Gastrocnemius medialis (tissue), 4 donors: ENCODE measurements at regions not wholly inside any gene's neighbourhood (a gene's known extent, or its start where the extent isn't known, plus 50 kb on each side); places are given as distances from the start of the nearest gene placed in this dataset.

Source experiments
- ATAC-seq, 2 donors: fragments of 150-250 bp; one replicate each; pipeline ENCODE4 v1.9.1; 2016
- DNase-seq, 2 donors: peaks; one replicate each; pipeline ENCODE4 v3.0.0-alpha.2; 2019
- H3K27ac ChIP-seq, 4 donors: fragments of 200-600 bp; sonication (generic); 1 replicate in 1 of 4; 2 replicates in 3 of 4; pipeline ENCODE4 v1.5.1; 2016 to 2018; ENCODE audit warnings: mild to moderate bottlenecking in 2 of 4, moderate library complexity in 1 of 4
- H3K27me3 ChIP-seq, 3 donors: fragments of 200-600 bp; sonication (generic) in 2 of 3; 1 replicate in 1 of 3; 2 replicates in 2 of 3; pipeline versions ENCODE4 v1.5.1 to v1.6.0; 2016 to 2019; ENCODE audit warnings: mild to moderate bottlenecking in 1 of 3, moderate library complexity in 1 of 3
- H3K36me3 ChIP-seq, 2 donors: fragments of 200-600 bp; sonication (generic) in 1 of 2; one replicate each; pipeline ENCODE4 v1.5.1; 2017 to 2018
- H3K4me1 ChIP-seq, 2 donors: fragments of 200-600 bp; sonication (generic) in 1 of 2; one replicate each; pipeline ENCODE4 v1.5.1; 2016 to 2017; ENCODE audit warnings: mild to moderate bottlenecking in 2 of 2
- H3K4me3 ChIP-seq, 4 donors: fragments of 200-600 bp; sonication (generic) in 3 of 4; 1 replicate in 1 of 4; 2 replicates in 3 of 4; pipeline ENCODE4 v1.5.1; 2016 to 2019; ENCODE audit warnings: mild to moderate bottlenecking in 2 of 4
- H3K9me3 ChIP-seq, 3 donors: fragments of 200-600 bp; sonication (generic) in 2 of 3; 1 replicate in 1 of 3; 2 replicates in 2 of 3; pipeline ENCODE4 v1.5.1; 2016 to 2019
- POLR2A ChIP-seq, 2 donors: fragments of 450-650 bp; IDR thresholded peaks; one replicate each; pipeline ENCODE4 v1.6.1; 2017; ENCODE audit warnings: antibody characterized with exemption in 2 of 2, mild to moderate bottlenecking in 2 of 2, moderate library complexity in 2 of 2
- in situ Hi-C, 4 donors: fragments of 200-750 bp; cut with MboI; loops; one replicate each; pipeline versions ENCODE4 v1.15.0 to v1.8.0; 2017; ENCODE audit warnings: low sequenced_read_pairs in 4 of 4
- intact Hi-C: fragments of 100-400 bp; cut with DNase I; formaldehyde crosslinking; loops from one replicate; pipeline ENCODE4 v1.15.1; 2023; ENCODE audit warnings: low total_unique reads
- TF ChIP-seq, protein P1 (sequence below), 5 experiments: fragments of 450-650 bp in 3 of 5; fragments of 200-600 bp in 2 of 5; sonication (generic) in 2 of 5; IDR thresholded peaks in 4 of 5; conservative IDR thresholded peaks in 1 of 5; 1 replicate in 4 of 5; 2 replicates in 1 of 5; pipeline ENCODE4 v1.5.1; 2016 to 2019; ENCODE audit warnings: antibody characterized with exemption in 5 of 5, mild to moderate bottlenecking in 3 of 5, moderate library complexity in 3 of 5

DNA sequence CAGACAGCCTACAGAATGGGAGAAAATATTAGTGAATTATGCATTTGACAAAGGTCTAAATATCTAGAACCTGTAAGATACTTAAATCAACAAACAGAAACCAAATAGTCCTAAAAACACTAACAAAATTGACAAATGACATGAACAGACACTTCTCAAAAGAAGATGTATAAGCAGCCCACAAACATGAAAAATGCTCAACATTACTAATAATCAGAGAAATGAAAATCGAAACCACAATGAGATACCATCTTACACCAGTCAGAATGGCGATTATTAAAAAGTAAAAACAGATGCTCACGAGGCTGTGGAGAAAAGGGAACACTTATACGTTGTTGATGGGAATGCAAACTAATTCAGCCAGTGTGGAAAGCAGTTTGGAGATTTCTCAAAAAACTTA is 1186.8 kb downstream of the DTWD2 start:
- no peak overlapping the region for H3K27ac ChIP-seq
- no peaks in the 10 kb centered on the region for H3K9me3 ChIP-seq
- in situ Hi-C loops, result no loop called here
- H3K4me1 ChIP-seq, result no peaks in the 10 kb centered on the region
- H3K4me3 ChIP-seq, result no peak overlapping the region
- DNase-seq (no peak), ATAC-seq (no peak)
- TF ChIP-seq POLR2A (IDR thresholded peaks at IDR 0.05), result no peak
- TF ChIP-seq, protein P1, sequence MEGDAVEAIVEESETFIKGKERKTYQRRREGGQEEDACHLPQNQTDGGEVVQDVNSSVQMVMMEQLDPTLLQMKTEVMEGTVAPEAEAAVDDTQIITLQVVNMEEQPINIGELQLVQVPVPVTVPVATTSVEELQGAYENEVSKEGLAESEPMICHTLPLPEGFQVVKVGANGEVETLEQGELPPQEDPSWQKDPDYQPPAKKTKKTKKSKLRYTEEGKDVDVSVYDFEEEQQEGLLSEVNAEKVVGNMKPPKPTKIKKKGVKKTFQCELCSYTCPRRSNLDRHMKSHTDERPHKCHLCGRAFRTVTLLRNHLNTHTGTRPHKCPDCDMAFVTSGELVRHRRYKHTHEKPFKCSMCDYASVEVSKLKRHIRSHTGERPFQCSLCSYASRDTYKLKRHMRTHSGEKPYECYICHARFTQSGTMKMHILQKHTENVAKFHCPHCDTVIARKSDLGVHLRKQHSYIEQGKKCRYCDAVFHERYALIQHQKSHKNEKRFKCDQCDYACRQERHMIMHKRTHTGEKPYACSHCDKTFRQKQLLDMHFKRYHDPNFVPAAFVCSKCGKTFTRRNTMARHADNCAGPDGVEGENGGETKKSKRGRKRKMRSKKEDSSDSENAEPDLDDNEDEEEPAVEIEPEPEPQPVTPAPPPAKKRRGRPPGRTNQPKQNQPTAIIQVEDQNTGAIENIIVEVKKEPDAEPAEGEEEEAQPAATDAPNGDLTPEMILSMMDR (IDR thresholded peaks at IDR 0.05 in 4 of 5, conservative IDR thresholded peaks at IDR 0.05 in 1 of 5), result no peak
- H3K36me3 ChIP-seq, result no peaks in the 10 kb centered on the region
- intact Hi-C loops, result no loop called here
- no peaks in the 10 kb centered on the region for H3K27me3 ChIP-seq

GRCh38 chr5:117800261-117800660 is 1188.1 kb downstream of the DTWD2 start:
- Histone ChIP-seq H3K27me3 (no peaks in the 10 kb centered on the region), H3K36me3 (no peaks in the 10 kb centered on the region), H3K4me1 (no peaks in the 10 kb centered on the region), H3K4me3 (no peak overlapping the region), H3K9me3 (no peaks in the 10 kb centered on the region), H3K27ac (no peak overlapping the region)
- intact Hi-C loops, result no loop called here
- TF ChIP-seq POLR2A (IDR thresholded peaks at IDR 0.05), result no peak
- TF ChIP-seq, protein P1 (IDR thresholded peaks at IDR 0.05 in 4 of 5, conservative IDR thresholded peaks at IDR 0.05 in 1 of 5), result no peak
- DNase-seq (no peak), ATAC-seq (no peak)
- in situ Hi-C loops, result no loop called here

DNA sequence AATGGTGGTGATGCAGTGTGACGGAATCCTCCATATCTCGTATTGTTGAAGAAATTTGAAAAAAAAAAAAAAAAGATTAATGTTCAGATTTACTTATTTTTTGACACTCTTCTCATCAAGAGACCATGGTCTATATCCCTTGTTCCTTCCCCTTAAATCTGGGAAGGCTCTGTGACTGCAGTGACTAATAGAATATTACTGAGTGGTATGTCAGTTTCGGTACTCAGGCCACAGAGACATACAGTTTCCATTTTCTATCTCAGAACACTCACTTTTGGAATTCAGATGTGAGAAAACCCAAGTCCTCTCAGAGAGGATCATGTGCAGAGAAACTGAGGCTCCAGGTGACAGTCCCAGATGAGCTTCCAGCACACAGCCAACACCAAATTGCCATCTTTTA is 1193.5 kb downstream of the DTWD2 start:
- H3K9me3 ChIP-seq, result no peaks in the 10 kb centered on the region
- H3K27ac ChIP-seq, result no peak overlapping the region
- no peak for DNase-seq
- no peaks in the 10 kb centered on the region for H3K4me1 ChIP-seq
- in situ Hi-C loops (no loop called here), intact Hi-C loops (no loop called here)
- no peak for ATAC-seq
- TF ChIP-seq POLR2A (IDR thresholded peaks at IDR 0.05), result no peak
- TF ChIP-seq, protein P1 (IDR thresholded peaks at IDR 0.05 in 4 of 5, conservative IDR thresholded peaks at IDR 0.05 in 1 of 5), result no peak
- H3K36me3 ChIP-seq, result no peaks in the 10 kb centered on the region
- H3K27me3 ChIP-seq, result no peaks in the 10 kb centered on the region
- H3K4me3 ChIP-seq, result no peak overlapping the region

DNA sequence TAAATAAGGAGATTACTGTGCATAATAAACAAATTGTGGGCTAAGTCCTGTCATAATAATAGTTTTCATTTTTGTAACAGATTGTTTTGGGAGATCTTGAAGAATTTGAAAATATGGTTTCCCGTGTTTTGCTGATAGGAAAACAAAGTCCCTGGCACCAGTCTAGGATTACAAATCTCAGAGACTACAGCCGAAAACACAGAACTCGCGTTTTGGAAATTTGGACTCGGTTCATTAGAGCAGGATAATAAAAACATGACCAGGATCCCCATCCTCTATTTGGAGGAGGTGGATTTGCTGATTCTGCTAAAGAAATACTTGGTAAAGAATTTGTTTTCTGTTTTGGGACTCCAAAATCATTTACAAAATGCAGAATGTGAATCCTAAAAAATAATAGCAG is 1194.4 kb downstream of the DTWD2 start:
- in situ Hi-C loops, result no loop called here
- Histone ChIP-seq H3K4me1 (no peaks in the 10 kb centered on the region), H3K9me3 (no peaks in the 10 kb centered on the region), H3K4me3 (no peak overlapping the region), H3K36me3 (no peaks in the 10 kb centered on the region), H3K27ac (no peak overlapping the region), H3K27me3 (no peaks in the 10 kb centered on the region)
- DNase-seq, result no peak
- no peak for ATAC-seq
- intact Hi-C loops, result no loop called here
- TF ChIP-seq, protein P1 (IDR thresholded peaks at IDR 0.05 in 4 of 5, conservative IDR thresholded peaks at IDR 0.05 in 1 of 5), result no peak
- TF ChIP-seq POLR2A (IDR thresholded peaks at IDR 0.05), result no peak

DNA sequence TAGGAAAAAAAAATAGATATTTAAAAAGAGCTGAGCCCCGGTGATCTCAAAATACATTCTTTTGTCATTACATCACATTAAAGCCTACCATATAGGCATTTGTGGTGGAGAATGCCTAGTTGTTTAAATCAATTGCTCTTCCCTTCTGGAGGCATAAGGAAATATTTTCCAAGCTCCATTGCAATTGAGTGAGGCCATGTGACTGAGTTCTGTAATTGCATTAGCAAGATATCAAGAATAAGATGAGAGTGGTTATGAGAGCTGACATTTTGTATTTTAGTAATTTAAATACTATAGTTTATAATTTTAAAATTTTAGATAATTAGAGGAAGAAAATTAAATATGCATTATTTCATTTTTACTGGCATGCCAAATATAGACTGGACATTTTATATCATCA is 1195.9 kb downstream of the DTWD2 start:
- Histone ChIP-seq H3K36me3 (no peaks in the 10 kb centered on the region), H3K27me3 (no peaks in the 10 kb centered on the region), H3K4me1 (no peaks in the 10 kb centered on the region), H3K4me3 (no peak overlapping the region), H3K9me3 (no peaks in the 10 kb centered on the region), H3K27ac (no peak overlapping the region)
- DNase-seq (no peak), ATAC-seq (no peak)
- intact Hi-C loops, result no loop called here
- TF ChIP-seq POLR2A (IDR thresholded peaks at IDR 0.05), result no peak
- TF ChIP-seq, protein P1 (IDR thresholded peaks at IDR 0.05 in 4 of 5, conservative IDR thresholded peaks at IDR 0.05 in 1 of 5), result no peak
- in situ Hi-C loops, result no loop called here
